22Rv1 (cell line): ENCODE measurements at regions not wholly inside any gene's neighbourhood (a gene's known extent, or its start where the extent isn't known, plus 50 kb on each side); places are given as distances from the start of the nearest gene placed in this dataset.

Experiments used
- ZFX ChIP-seq: fragments of 450-650 bp; IDR thresholded peaks from 2 replicates; pipeline ENCODE4 v1.6.1; 2017; ENCODE audit warnings: antibody characterized with exemption, borderline replicate concordance
- TF ChIP-seq, protein P1 (sequence below): fragments of 450-650 bp; IDR thresholded peaks from 2 replicates; pipeline ENCODE4 v1.5.1; 2017; ENCODE audit warnings: mild to moderate bottlenecking

DNA sequence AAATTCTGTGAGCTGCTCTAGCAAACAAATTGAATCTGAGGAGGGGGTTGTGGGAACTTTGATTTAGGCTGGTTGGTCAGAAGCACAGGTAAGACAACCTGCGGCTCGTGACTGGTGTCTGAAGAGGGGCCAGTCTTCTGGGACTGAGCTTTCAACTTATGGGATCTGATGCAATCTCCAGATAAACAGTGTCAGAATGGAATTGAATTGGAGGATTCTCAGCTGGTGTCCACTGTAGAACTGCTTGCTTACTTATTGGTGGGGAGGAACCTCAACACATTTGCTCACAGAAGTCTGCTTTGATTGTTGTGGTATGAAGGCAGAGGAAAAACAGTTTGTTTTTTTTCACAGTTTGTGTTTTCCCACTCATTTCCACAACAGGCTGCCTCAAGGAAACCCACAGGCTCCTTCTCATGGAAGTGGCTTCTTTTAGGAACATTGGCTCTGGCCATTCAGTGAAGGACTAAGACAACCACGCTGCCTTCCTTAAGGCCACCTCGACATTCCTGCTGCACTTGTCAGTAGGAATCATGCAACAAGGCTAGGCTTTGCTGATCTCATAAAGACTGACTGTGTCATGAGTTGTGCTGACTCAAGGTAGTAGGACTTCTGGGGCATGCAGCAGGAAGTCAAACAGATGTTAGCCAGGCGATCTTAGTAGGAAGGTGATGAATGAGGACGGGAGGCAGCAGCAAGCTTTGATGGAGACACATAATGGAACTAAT, 104.7 kb downstream of the TSN start:
- TF ChIP-seq, protein P1, sequence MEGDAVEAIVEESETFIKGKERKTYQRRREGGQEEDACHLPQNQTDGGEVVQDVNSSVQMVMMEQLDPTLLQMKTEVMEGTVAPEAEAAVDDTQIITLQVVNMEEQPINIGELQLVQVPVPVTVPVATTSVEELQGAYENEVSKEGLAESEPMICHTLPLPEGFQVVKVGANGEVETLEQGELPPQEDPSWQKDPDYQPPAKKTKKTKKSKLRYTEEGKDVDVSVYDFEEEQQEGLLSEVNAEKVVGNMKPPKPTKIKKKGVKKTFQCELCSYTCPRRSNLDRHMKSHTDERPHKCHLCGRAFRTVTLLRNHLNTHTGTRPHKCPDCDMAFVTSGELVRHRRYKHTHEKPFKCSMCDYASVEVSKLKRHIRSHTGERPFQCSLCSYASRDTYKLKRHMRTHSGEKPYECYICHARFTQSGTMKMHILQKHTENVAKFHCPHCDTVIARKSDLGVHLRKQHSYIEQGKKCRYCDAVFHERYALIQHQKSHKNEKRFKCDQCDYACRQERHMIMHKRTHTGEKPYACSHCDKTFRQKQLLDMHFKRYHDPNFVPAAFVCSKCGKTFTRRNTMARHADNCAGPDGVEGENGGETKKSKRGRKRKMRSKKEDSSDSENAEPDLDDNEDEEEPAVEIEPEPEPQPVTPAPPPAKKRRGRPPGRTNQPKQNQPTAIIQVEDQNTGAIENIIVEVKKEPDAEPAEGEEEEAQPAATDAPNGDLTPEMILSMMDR = no peak
- TF ChIP-seq ZFX = no peak
